Tongue (tissue), 1 donor: ENCODE measurements at regions not wholly inside any gene's neighbourhood (a gene's known extent, or its start where the extent isn't known, plus 50 kb on each side); places are given as distances from the start of the nearest gene placed in this dataset.
"Not testable (repeated sequence)": the region's sequence is repeated elsewhere in the genome, so short reads cannot be mapped to it uniquely, and the experiment has no call there.

Experiments
- DNase-seq: peaks from one replicate; pipeline ENCODE4 v3.0.0-alpha.2; 2015

GRCh38 chr5:12870872-12871539 lies 966.8 kb upstream of the CTNND2 start:
- DNase-seq = no peak

GRCh38 chr5:12865529-12865928 lies 961.3 kb upstream of the CTNND2 start:
- no peak for DNase-seq

- DNase-seq = no peak
Observed at GRCh38 chr5:12861886-12862654, 957.8 kb upstream of the CTNND2 start.

GRCh38 chr5:12856105-12856504 lies 951.9 kb upstream of the CTNND2 start:
- DNase-seq = not testable (repeated sequence)

GRCh38 chr5:12854386-12854785 lies 950.1 kb upstream of the CTNND2 start:
- DNase-seq = no peak

- no peak for DNase-seq
Observed at GRCh38 chr5:12851761-12852160, 947.5 kb upstream of the CTNND2 start.

- DNase-seq = no peak
Observed at GRCh38 chr5:12848709-12849108, 944.5 kb upstream of the CTNND2 start.

GRCh38 chr5:12845549-12846159 lies 941.4 kb upstream of the CTNND2 start:
- no peak for DNase-seq

- DNase-seq = no peak
Observed at GRCh38 chr5:12840972-12841371, 936.7 kb upstream of the CTNND2 start.

GRCh38 chr5:12837592-12837991 lies 933.3 kb upstream of the CTNND2 start:
- no peak for DNase-seq

GRCh38 chr5:12825163-12825562 lies 920.9 kb upstream of the CTNND2 start:
- no peak for DNase-seq

GRCh38 chr5:12805165-12805698 lies 901.0 kb upstream of the CTNND2 start:
- DNase-seq = no peak

- no peak for DNase-seq
Observed at GRCh38 chr5:12799165-12799564, 894.9 kb upstream of the CTNND2 start.

- DNase-seq = no peak
Observed at GRCh38 chr5:12795333-12795663, 891.1 kb upstream of the CTNND2 start.

GRCh38 chr5:12794476-12795332 lies 890.5 kb upstream of the CTNND2 start:
- DNase-seq = no peak

- DNase-seq = no peak
Observed at GRCh38 chr5:12793373-12793772, 889.1 kb upstream of the CTNND2 start.

- DNase-seq = no peak
Observed at GRCh38 chr5:12780536-12780935, 876.3 kb upstream of the CTNND2 start.

GRCh38 chr5:12777342-12777741 lies 873.1 kb upstream of the CTNND2 start:
- no peak for DNase-seq

- DNase-seq = no peak
Observed at GRCh38 chr5:12772276-12772675, 868.0 kb upstream of the CTNND2 start.

- DNase-seq = no peak
Observed at GRCh38 chr5:12759377-12759776, 855.1 kb upstream of the CTNND2 start.

- no peak for DNase-seq
Observed at GRCh38 chr5:12757035-12757434, 852.8 kb upstream of the CTNND2 start.

- DNase-seq = no peak
Observed at GRCh38 chr5:12745537-12745936, 841.3 kb upstream of the CTNND2 start.
